MM.1S (cell line): ENCODE measurements at regions not wholly inside any gene's neighbourhood (a gene's known extent, or its start where the extent isn't known, plus 50 kb on each side); places are given as distances from the start of the nearest gene placed in this dataset.

ENCODE experiments used
- DNase-seq: peaks from one replicate; pipeline ENCODE4 v3.0.0-alpha.2; 2015
- H2AFZ ChIP-seq: fragments of 300-600 bp; sonication (generic); 2 replicates; pipeline ENCODE4 v1.6.0; 2016; ENCODE audit warnings: antibody characterized with exemption, low read length
- H3F3A ChIP-seq: fragments of 300-600 bp; sonication (generic); 2 replicates; pipeline ENCODE4 v1.6.1; 2016; ENCODE audit warnings: mild to moderate bottlenecking, antibody characterized with exemption, low read length, moderate library complexity, mixed read lengths; ENCODE audit not compliant: insufficient read depth
- H3K27ac ChIP-seq: fragments of 300-600 bp; sonication (generic); 2 replicates; pipeline ENCODE4 v1.5.1; 2016; ENCODE audit warnings: mild to moderate bottlenecking, low read length
- H3K27me3 ChIP-seq: fragments of 300-600 bp; sonication (generic); replicated peaks from 2 replicates; pipeline ENCODE4 v1.6.0; 2016; ENCODE audit warnings: low read length; ENCODE audit not compliant: insufficient read depth
- H3K36me3 ChIP-seq: fragments of 300-600 bp; sonication (generic); replicated peaks from 2 replicates; pipeline ENCODE4 v1.6.1; 2016; ENCODE audit warnings: mild to moderate bottlenecking, low read length, mixed read lengths; ENCODE audit not compliant: insufficient read depth
- H3K4me1 ChIP-seq: fragments of 300-600 bp; sonication (generic); 2 replicates; pipeline ENCODE4 v1.6.1; 2016; ENCODE audit warnings: low read length, mixed read lengths
- H3K4me2 ChIP-seq: fragments of 300-600 bp; sonication (generic); 2 replicates; pipeline ENCODE4 v1.6.0; 2016; ENCODE audit warnings: low read depth, low read length
- H3K4me3 ChIP-seq: fragments of 300-600 bp; sonication (generic); 2 replicates; pipeline ENCODE4 v1.5.1; 2016; ENCODE audit warnings: low read length, mixed read lengths
- H3K79me2 ChIP-seq: fragments of 300-600 bp; sonication (generic); 2 replicates; pipeline ENCODE4 v1.6.1; 2016; ENCODE audit warnings: mixed run types, low read length, mixed read lengths
- H3K9ac ChIP-seq: fragments of 300-600 bp; sonication (generic); 2 replicates; pipeline ENCODE4 v1.6.1; 2016; ENCODE audit warnings: low read length, mixed read lengths
- H3K9me2 ChIP-seq: fragments of 300-600 bp; sonication (generic); replicated peaks from 2 replicates; pipeline ENCODE4 v1.6.1; 2016; ENCODE audit warnings: mild to moderate bottlenecking, low read length, mixed read lengths; ENCODE audit not compliant: insufficient read depth
- H3K9me3 ChIP-seq: fragments of 300-600 bp; sonication (generic); replicated peaks from 2 replicates; pipeline ENCODE4 v1.6.1; 2016; ENCODE audit warnings: mild to moderate bottlenecking, low read length, mixed read lengths; ENCODE audit not compliant: insufficient read depth
- H4K20me1 ChIP-seq: fragments of 300-600 bp; sonication (generic); 2 replicates; pipeline ENCODE4 v1.6.1; 2016; ENCODE audit warnings: mild to moderate bottlenecking, low read length, moderate library complexity, mixed read lengths; ENCODE audit not compliant: insufficient read depth
- EZH2 ChIP-seq: fragments of 300-600 bp; sonication (generic); optimal IDR thresholded peaks from 2 replicates; pipeline ENCODE3; 2017; ENCODE audit warnings: low read depth, mild to moderate bottlenecking, antibody characterized with exemption, low read length, mixed read lengths
- EZH2phosphoT487 ChIP-seq: fragments of 300-600 bp; sonication (generic); IDR thresholded peaks from 2 replicates; pipeline ENCODE4 v1.6.1; 2018; ENCODE audit warnings: antibody characterized with exemption, low read length
- TF ChIP-seq, protein P1 (sequence below): fragments of 300-600 bp; sonication (generic); IDR thresholded peaks from 2 replicates; pipeline ENCODE4 v1.5.1; 2016; ENCODE audit warnings: antibody characterized with exemption, low read length, mixed read lengths

DNA sequence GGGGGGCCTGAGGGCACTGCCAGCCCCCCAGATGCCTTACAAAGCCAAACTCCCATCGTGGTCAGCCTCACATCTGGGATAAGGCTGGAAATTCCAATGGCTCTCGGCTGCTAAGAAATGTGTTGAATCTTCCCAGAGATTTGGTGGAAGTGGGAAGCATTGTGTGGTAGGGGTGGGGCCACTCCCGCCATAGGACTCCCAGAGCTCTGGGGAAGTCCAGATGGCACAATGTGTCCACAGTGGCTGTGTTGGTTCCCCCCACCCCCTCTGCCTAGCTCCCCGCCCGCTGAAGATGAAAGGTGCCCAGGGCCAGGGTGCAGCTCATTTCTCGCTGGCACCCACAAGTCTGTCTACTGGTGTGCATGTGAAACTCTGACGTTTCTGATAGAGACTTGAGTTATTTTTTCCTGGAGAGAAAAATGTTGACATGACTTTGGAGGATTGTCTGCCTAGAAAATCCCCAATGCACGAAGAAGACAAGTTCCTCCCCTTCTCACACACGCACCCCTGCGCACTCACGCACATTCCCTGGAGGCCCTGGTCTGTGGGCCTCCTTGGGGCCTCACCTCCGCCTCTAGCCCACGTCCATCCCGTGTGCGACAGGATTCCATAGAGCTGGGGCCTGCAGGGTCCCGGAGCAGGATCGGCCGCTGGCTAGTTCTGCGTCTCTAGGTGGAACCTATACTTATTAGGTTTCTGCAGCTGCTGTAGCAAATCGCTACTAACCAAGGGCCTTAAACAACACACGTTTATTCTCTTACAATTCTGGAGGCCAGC, 199.1 kb downstream of the ZFP36L2 start:
- Histone ChIP-seq H3K36me3 (no peaks in the 10 kb centered on the region), H3K9me3 (no peaks in the 10 kb centered on the region), H3K9ac (no peak overlapping the region), H3F3A (no peaks in the 10 kb centered on the region), H3K79me2 (no peaks in the 10 kb centered on the region), H3K4me1 (no peaks in the 10 kb centered on the region), H3K27ac (no peak overlapping the region), H3K27me3 (no peaks in the 10 kb centered on the region), H3K9me2 (no peaks in the 10 kb centered on the region), H4K20me1 (no peaks in the 10 kb centered on the region), H3K4me2 (no peak overlapping the region), H2AFZ (no peak overlapping the region), H3K4me3 (no peak overlapping the region)
- TF ChIP-seq EZH2: no peak
- TF ChIP-seq, protein P1, sequence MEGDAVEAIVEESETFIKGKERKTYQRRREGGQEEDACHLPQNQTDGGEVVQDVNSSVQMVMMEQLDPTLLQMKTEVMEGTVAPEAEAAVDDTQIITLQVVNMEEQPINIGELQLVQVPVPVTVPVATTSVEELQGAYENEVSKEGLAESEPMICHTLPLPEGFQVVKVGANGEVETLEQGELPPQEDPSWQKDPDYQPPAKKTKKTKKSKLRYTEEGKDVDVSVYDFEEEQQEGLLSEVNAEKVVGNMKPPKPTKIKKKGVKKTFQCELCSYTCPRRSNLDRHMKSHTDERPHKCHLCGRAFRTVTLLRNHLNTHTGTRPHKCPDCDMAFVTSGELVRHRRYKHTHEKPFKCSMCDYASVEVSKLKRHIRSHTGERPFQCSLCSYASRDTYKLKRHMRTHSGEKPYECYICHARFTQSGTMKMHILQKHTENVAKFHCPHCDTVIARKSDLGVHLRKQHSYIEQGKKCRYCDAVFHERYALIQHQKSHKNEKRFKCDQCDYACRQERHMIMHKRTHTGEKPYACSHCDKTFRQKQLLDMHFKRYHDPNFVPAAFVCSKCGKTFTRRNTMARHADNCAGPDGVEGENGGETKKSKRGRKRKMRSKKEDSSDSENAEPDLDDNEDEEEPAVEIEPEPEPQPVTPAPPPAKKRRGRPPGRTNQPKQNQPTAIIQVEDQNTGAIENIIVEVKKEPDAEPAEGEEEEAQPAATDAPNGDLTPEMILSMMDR: no peak
- no peak for TF ChIP-seq EZH2phosphoT487
- no peak for DNase-seq

DNA sequence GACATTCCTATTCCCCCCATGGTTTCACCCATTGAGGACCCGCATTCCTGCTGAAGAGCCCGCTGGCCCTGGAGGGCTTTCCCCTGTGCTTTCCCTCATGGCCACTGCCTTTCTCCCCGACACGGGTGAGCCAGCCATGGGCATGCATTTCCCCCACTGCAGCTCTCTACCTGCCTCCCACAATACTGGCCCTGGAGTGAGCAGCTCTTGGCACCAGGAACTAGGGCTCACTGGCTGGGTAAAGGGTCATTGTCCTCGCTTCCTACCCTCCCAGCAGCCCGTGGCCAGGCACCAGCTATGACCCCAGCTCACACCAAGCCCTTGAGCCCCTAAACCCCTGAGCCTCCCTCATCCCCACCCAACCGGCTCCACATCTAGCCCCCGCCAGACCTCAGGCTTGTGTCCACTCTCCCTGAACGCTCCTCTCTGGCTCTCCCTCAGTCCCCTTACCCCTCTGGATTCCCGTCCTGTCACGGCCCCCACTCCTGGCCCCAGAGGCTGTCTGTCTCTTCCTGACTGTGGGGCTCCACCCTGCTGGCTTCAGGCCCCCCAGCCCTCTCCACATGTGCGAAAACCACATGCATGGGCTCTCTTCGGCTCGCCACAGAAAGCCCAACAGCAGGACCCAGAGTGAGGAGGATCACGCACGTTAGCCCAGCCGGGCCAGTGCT, 199.8 kb downstream of the ZFP36L2 start:
- no peaks in the 10 kb centered on the region for H3K4me1 ChIP-seq
- TF ChIP-seq, protein P1: no peak
- TF ChIP-seq EZH2 (no peak), EZH2phosphoT487 (no peak)

DNA sequence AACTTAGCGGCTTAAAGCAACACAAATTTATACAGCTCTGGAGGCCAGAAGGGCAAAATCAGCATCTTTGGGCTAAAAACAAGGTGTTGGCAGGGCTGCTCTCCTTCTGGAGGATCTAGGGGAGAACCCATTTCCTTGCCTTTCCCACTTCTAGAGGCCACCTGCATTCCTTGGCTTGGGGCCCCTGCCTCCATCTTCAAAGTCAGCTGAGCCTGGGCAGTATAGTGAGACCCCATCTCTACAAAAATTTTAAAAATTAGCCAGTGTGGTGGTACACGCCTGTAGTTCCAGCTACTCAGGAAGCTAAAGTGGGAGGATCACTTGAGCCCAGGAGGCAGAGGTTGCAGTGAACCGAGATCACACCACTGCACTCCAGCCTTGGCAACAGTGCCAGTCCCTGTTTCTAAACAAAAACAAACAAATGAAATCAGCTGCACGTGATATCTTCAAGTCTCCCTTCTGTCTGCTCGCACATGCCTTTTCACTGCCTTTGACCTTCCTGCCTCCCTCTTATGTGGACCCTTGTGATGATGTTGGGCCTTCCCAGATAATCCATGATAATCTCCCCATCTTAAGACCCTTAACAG, 200.6 kb downstream of the ZFP36L2 start:
- no peak overlapping the region for H2AFZ ChIP-seq

More for the DNA sequence above, 199.8 kb downstream of the ZFP36L2 start:
- no peak for DNase-seq
- Histone ChIP-seq H3F3A (no peaks in the 10 kb centered on the region), H3K4me2 (no peak overlapping the region), H2AFZ (no peak overlapping the region), H3K9ac (no peak overlapping the region), H3K9me2 (no peaks in the 10 kb centered on the region), H3K4me3 (no peak overlapping the region), H3K27me3 (no peaks in the 10 kb centered on the region), H3K9me3 (no peaks in the 10 kb centered on the region), H3K36me3 (no peaks in the 10 kb centered on the region), H3K27ac (no peak overlapping the region), H3K79me2 (no peaks in the 10 kb centered on the region), H4K20me1 (no peaks in the 10 kb centered on the region)

More for the DNA sequence above, 200.6 kb downstream of the ZFP36L2 start:
- TF ChIP-seq EZH2phosphoT487 (no peak), EZH2 (no peak)
- TF ChIP-seq, protein P1: no peak
- Histone ChIP-seq H3K27ac (no peak overlapping the region), H3F3A (no peaks in the 10 kb centered on the region), H3K4me1 (no peaks in the 10 kb centered on the region), H3K9me2 (no peaks in the 10 kb centered on the region), H3K79me2 (no peaks in the 10 kb centered on the region), H3K36me3 (no peaks in the 10 kb centered on the region), H3K4me3 (no peak overlapping the region), H3K9ac (no peak overlapping the region), H4K20me1 (no peaks in the 10 kb centered on the region), H3K9me3 (no peaks in the 10 kb centered on the region), H3K27me3 (no peaks in the 10 kb centered on the region), H3K4me2 (no peak overlapping the region)
- DNase-seq: no peak
